SK-N-SH treated with all-trans-retinoic acid at 6 μM for 48 hours (cell line): ENCODE measurements at regions not wholly inside any gene's neighbourhood (a gene's known extent, or its start where the extent isn't known, plus 50 kb on each side); places are given as distances from the start of the nearest gene placed in this dataset.

Experiments used
- ATAC-seq: fragments of 200-7000 bp; cut with Tn5 transposase; 3 replicates; pipeline ENCODE4 v1.9.1; 2020; ENCODE audit warnings: mild to moderate bottlenecking, moderate library complexity
- ARNTL ChIP-seq: fragments of 450-650 bp; formaldehyde crosslinking; IDR thresholded peaks from 2 replicates; pipeline ENCODE4 v1.5.0; 2020; ENCODE audit warnings: low read depth, mild to moderate bottlenecking, moderate library complexity, borderline replicate concordance
- BACH2 ChIP-seq: fragments of 250-450 bp; sonication (Bioruptor Pico); IDR thresholded peaks from 2 replicates; pipeline ENCODE4 v1.9.0; 2021; ENCODE audit warnings: mild to moderate bottlenecking, borderline replicate concordance
- CREB5 ChIP-seq: fragments of 250-450 bp; sonication (Bioruptor Pico); IDR thresholded peaks from 2 replicates; pipeline ENCODE4 v1.5.1; 2020; ENCODE audit warnings: low read depth, mild to moderate bottlenecking, moderate library complexity
- CSDC2 ChIP-seq: fragments of 250-450 bp; sonication (Bioruptor Pico); IDR thresholded peaks from 2 replicates; pipeline ENCODE4 v1.5.0; 2020; ENCODE audit warnings: mild to moderate bottlenecking, moderate library complexity
- ESRRG ChIP-seq: fragments of 250-450 bp; sonication (Bioruptor Pico); IDR thresholded peaks from 2 replicates; pipeline ENCODE4 v1.6.1; 2021; ENCODE audit warnings: mild to moderate bottlenecking
- GLIS3 ChIP-seq: fragments of 250-450 bp; sonication (Bioruptor Pico); IDR thresholded peaks from 2 replicates; pipeline ENCODE4 v1.5.0; 2020; ENCODE audit warnings: mild to moderate bottlenecking, moderate library complexity
- ISL1 ChIP-seq: fragments of 250-450 bp; sonication (Bioruptor Pico); IDR thresholded peaks from 2 replicates; pipeline ENCODE4 v2.1.2; 2022; ENCODE audit warnings: mild to moderate bottlenecking, moderate library complexity
- OSR1 ChIP-seq: fragments of 250-450 bp; sonication (Bioruptor Pico); IDR thresholded peaks from 2 replicates; pipeline ENCODE4 v1.8.0; 2022; ENCODE audit warnings: moderate library complexity, mild to moderate bottlenecking, inconsistent platforms
- PATZ1 ChIP-seq: fragments of 250-450 bp; sonication (Bioruptor Pico); IDR thresholded peaks from 2 replicates; pipeline ENCODE4 v1.8.0; 2020; ENCODE audit warnings: mild to moderate bottlenecking, moderate library complexity, borderline replicate concordance
- POU6F1 ChIP-seq: fragments of 250-450 bp; sonication (Bioruptor Pico); IDR thresholded peaks from 2 replicates; pipeline ENCODE4 v1.8.0; 2021; ENCODE audit warnings: low read depth, mild to moderate bottlenecking, moderate library complexity, borderline replicate concordance
- PPARA ChIP-seq: fragments of 250-450 bp; sonication (Bioruptor Pico); IDR thresholded peaks from 2 replicates; pipeline ENCODE4 v1.5.0; 2020; ENCODE audit warnings: mild to moderate bottlenecking, borderline replicate concordance
- RARB ChIP-seq: fragments of 250-450 bp; sonication (Bioruptor Pico); IDR thresholded peaks from 2 replicates; pipeline ENCODE4 v1.8.0; 2021; ENCODE audit warnings: mild to moderate bottlenecking, moderate library complexity
- SNAI2 ChIP-seq: fragments of 250-450 bp; sonication (Bioruptor Pico); IDR thresholded peaks from 2 replicates; pipeline ENCODE4 v1.5.0; 2020; ENCODE audit warnings: mild to moderate bottlenecking, moderate library complexity
- TCF4 ChIP-seq: fragments of 250-450 bp; sonication (Bioruptor Pico); IDR thresholded peaks from 2 replicates; pipeline ENCODE4 v1.8.0; 2021; ENCODE audit warnings: mild to moderate bottlenecking, moderate library complexity, borderline replicate concordance
- TOX ChIP-seq: fragments of 250-450 bp; sonication (Bioruptor Pico); IDR thresholded peaks from 2 replicates; pipeline ENCODE4 v1.8.0; 2021; ENCODE audit warnings: mild to moderate bottlenecking, moderate library complexity, borderline replicate concordance
- TSHZ2 ChIP-seq: fragments of 250-450 bp; sonication (Bioruptor Pico); IDR thresholded peaks from 2 replicates; pipeline ENCODE4 v1.5.0; 2020; ENCODE audit warnings: mild to moderate bottlenecking, moderate library complexity
- ZC3H10 ChIP-seq: fragments of 250-450 bp; sonication (Bioruptor Pico); IDR thresholded peaks from 2 replicates; pipeline ENCODE4 v1.5.1; 2021; ENCODE audit warnings: mild to moderate bottlenecking, moderate library complexity
- ZFP3 ChIP-seq: fragments of 250-450 bp; sonication (Bioruptor Pico); IDR thresholded peaks from 2 replicates; pipeline ENCODE4 v1.5.0; 2020; ENCODE audit warnings: mild to moderate bottlenecking, moderate library complexity
- ZFP30 ChIP-seq: fragments of 450-650 bp; formaldehyde crosslinking; IDR thresholded peaks from 2 replicates; pipeline ENCODE4 v1.5.0; 2022; ENCODE audit warnings: mild to moderate bottlenecking, moderate library complexity
- ZNF565 ChIP-seq: fragments of 450-650 bp; formaldehyde crosslinking; conservative IDR thresholded peaks from 2 replicates; pipeline ENCODE4 v1.5.0; 2020; ENCODE audit warnings: low read depth, mild to moderate bottlenecking, moderate library complexity
- ZNF70 ChIP-seq: fragments of 450-650 bp; formaldehyde crosslinking; IDR thresholded peaks from 2 replicates; pipeline ENCODE4 v1.5.0; 2020; ENCODE audit warnings: mild to moderate bottlenecking, moderate library complexity
- ZNF8 ChIP-seq: fragments of 450-650 bp; formaldehyde crosslinking; IDR thresholded peaks from 2 replicates; pipeline ENCODE4 v1.5.0; 2020; ENCODE audit warnings: mild to moderate bottlenecking, moderate library complexity

GRCh38 chr2:195406886-195407603, 250.0 kb upstream of the SLC39A10 start:
- no peak for ATAC-seq
- no peak for TF ChIP-seq BACH2 (CRISPR knock-in tag)
- TF ChIP-seq ZNF70, result no peak
- TF ChIP-seq POU6F1 (CRISPR knock-in tag), result no peak

GRCh38 chr2:195404651-195405050, 252.4 kb upstream of the SLC39A10 start:
- ATAC-seq, result no peak
- TF ChIP-seq ARNTL (no peak), ZNF8 (no peak), CREB5 (CRISPR knock-in tag) (no peak), POU6F1 (CRISPR knock-in tag) (no peak), PPARA (no peak), TOX (CRISPR knock-in tag) (no peak), ZFP3 (CRISPR knock-in tag) (no peak), ZNF70 (no peak), RARB (no peak), TCF4 (CRISPR knock-in tag) (no peak), BACH2 (CRISPR knock-in tag) (no peak), ESRRG (CRISPR knock-in tag) (no peak)
- TF ChIP-seq, all 23 proteins: peak for 0

GRCh38 chr2:195396479-195396878, 260.5 kb upstream of the SLC39A10 start:
- ATAC-seq, result no peak
- TF ChIP-seq ISL1 (CRISPR knock-in tag) (peak; percentile 91), PPARA (no peak), ZC3H10 (CRISPR knock-in tag) (peak; percentile 56; the same call in 1 of the 2 replicates)

GRCh38 chr2:195395362-195395761, 261.7 kb upstream of the SLC39A10 start:
- no peak for ATAC-seq
- no peak for TF ChIP-seq OSR1 (CRISPR knock-in tag)
- TF ChIP-seq PPARA, result no peak
- no peak for TF ChIP-seq ISL1 (CRISPR knock-in tag)
- TF ChIP-seq PATZ1 (CRISPR knock-in tag), result no peak
- TF ChIP-seq ESRRG (CRISPR knock-in tag), result no peak
- no peak for TF ChIP-seq TOX (CRISPR knock-in tag)
- no peak for TF ChIP-seq CREB5 (CRISPR knock-in tag)
- TF ChIP-seq ZFP3 (CRISPR knock-in tag), result no peak
- TF ChIP-seq ZFP30 (CRISPR knock-in tag), result no peak
- no peak for TF ChIP-seq TSHZ2 (CRISPR knock-in tag)
- TF ChIP-seq GLIS3 (CRISPR knock-in tag), result no peak
- no peak for TF ChIP-seq RARB
- no peak for TF ChIP-seq TCF4 (CRISPR knock-in tag)
- no peak for TF ChIP-seq ZNF70
- no peak for TF ChIP-seq ZNF565 (CRISPR knock-in tag)
- TF ChIP-seq SNAI2, result no peak
- TF ChIP-seq CSDC2 (CRISPR knock-in tag), result no peak
- TF ChIP-seq ZC3H10 (CRISPR knock-in tag), result no peak
- TF ChIP-seq POU6F1 (CRISPR knock-in tag), result no peak
- no peak for TF ChIP-seq BACH2 (CRISPR knock-in tag)
